PC-9 (cell line): ENCODE measurements at regions not wholly inside any gene's neighbourhood (a gene's known extent, or its start where the extent isn't known, plus 50 kb on each side); places are given as distances from the start of the nearest gene placed in this dataset.
"Not testable (repeated sequence)": the region's sequence is repeated elsewhere in the genome, so short reads cannot be mapped to it uniquely, and the experiment has no call there.

Experiments
- BruUV-seq: library from RNA; stranded (reverse); fragments of 400-500 nt; replicated peaks from 2 replicates; lab custom pipeline; 2021; lab: Mats Ljungman, UMichigan
- CTCF ChIA-PET: fragments of 300-600 bp; sonication (Branson Sonifier 250); formaldehyde crosslinking; loops from one replicate; lab custom pipeline; 2022; ENCODE audit warnings: antibody characterized with exemption; lab: Charles Lee
- POLR2A ChIA-PET: fragments of 300-600 bp; sonication (Branson Sonifier 250); formaldehyde crosslinking; loops from one replicate; lab custom pipeline; 2022; ENCODE audit warnings: antibody characterized with exemption; ENCODE audit not compliant: unreplicated experiment; lab: Charles Lee
- DNase-seq, 2 experiments: peaks; one replicate each; pipeline versions ENCODE4 v3.0.0 to v3.0.0-alpha.2; 2015 to 2022; ENCODE audit warnings: mixed read lengths in 1 of 2
- H2AFZ ChIP-seq: fragments of 200-600 bp; sonication (generic); 2 replicates; pipeline ENCODE4 v1.8.1; 2017; ENCODE audit warnings: antibody characterized with exemption
- H3F3A ChIP-seq: fragments of 200-600 bp; sonication (generic); 2 replicates; pipeline ENCODE4 v1.8.1; 2017; ENCODE audit warnings: antibody characterized with exemption, mild to moderate bottlenecking, low read depth; ENCODE audit not compliant: insufficient read depth
- H3K27ac ChIP-seq: fragments of 200-600 bp; sonication (generic); 2 replicates; pipeline ENCODE4 v1.6.1; 2016; ENCODE audit warnings: mixed run types
- H3K27me3 ChIP-seq: fragments of 200-600 bp; sonication (generic); 2 replicates; pipeline ENCODE4 v1.6.1; 2016; ENCODE audit warnings: low read depth, mixed run types; ENCODE audit not compliant: insufficient read depth
- H3K36me3 ChIP-seq: fragments of 200-600 bp; sonication (generic); 2 replicates; pipeline ENCODE4 v1.6.1; 2016; ENCODE audit warnings: low read depth, mixed run types
- H3K4me1 ChIP-seq: fragments of 200-600 bp; sonication (generic); replicated peaks from 2 replicates; pipeline ENCODE4 v1.6.1; 2016; ENCODE audit warnings: mixed run types; ENCODE audit not compliant: insufficient read depth
- H3K4me2 ChIP-seq: fragments of 200-600 bp; sonication (generic); 2 replicates; pipeline ENCODE4 v1.6.1; 2017; ENCODE audit warnings: mixed run types
- H3K4me3 ChIP-seq: fragments of 200-600 bp; sonication (generic); 2 replicates; pipeline ENCODE4 v1.6.1; 2016; ENCODE audit warnings: mixed run types
- H3K79me2 ChIP-seq: fragments of 200-600 bp; sonication (generic); 2 replicates; pipeline ENCODE4 v1.6.1; 2017; ENCODE audit warnings: low read depth, mixed run types
- H3K9me2 ChIP-seq: fragments of 200-600 bp; sonication (generic); 2 replicates; pipeline ENCODE4 v1.8.1; 2017; ENCODE audit warnings: mild to moderate bottlenecking; ENCODE audit not compliant: insufficient read depth
- H3K9me3 ChIP-seq: fragments of 200-600 bp; sonication (generic); 2 replicates; pipeline ENCODE4 v1.8.1; 2016; ENCODE audit warnings: low read depth; ENCODE audit not compliant: insufficient read depth
- H4K20me1 ChIP-seq: fragments of 200-600 bp; sonication (generic); 2 replicates; pipeline ENCODE4 v1.8.1; 2017; ENCODE audit not compliant: insufficient read depth
- EZH2 ChIP-seq: fragments of 200-600 bp; sonication (generic); IDR thresholded peaks from 2 replicates; pipeline ENCODE4 v1.8.0; 2017; ENCODE audit warnings: antibody characterized with exemption, low read depth
- intact Hi-C: fragments of 100-400 bp; cut with micrococcal nuclease; formaldehyde crosslinking; loops from one replicate; pipeline ENCODE4 v1.10.0; 2022; ENCODE audit not compliant: unreplicated experiment
- TF ChIP-seq, protein P1 (sequence below): fragments of 200-600 bp; sonication (generic); conservative IDR thresholded peaks from 2 replicates; pipeline ENCODE4 v1.6.1; 2017; ENCODE audit warnings: mixed run types, antibody characterized with exemption, mild to moderate bottlenecking, moderate library complexity

GRCh38 chr13:82477436-82477835, 1404.8 kb downstream of the SLITRK1 start:
- Histone ChIP-seq H2AFZ (no peak overlapping the region), H3K79me2 (no peaks in the 10 kb centered on the region), H3K9me3 (no peaks in the 10 kb centered on the region), H3K4me2 (no peak overlapping the region), H3K27me3 (no peaks in the 10 kb centered on the region), H3K36me3 (no peaks in the 10 kb centered on the region), H3K27ac (no peak overlapping the region), H3K4me3 (no peak overlapping the region), H3K9me2 (no peaks in the 10 kb centered on the region), H3F3A (no peaks in the 10 kb centered on the region), H3K4me1 (no peaks in the 10 kb centered on the region), H4K20me1 (no peaks in the 10 kb centered on the region)
- no peak for TF ChIP-seq EZH2
- TF ChIP-seq, protein P1, sequence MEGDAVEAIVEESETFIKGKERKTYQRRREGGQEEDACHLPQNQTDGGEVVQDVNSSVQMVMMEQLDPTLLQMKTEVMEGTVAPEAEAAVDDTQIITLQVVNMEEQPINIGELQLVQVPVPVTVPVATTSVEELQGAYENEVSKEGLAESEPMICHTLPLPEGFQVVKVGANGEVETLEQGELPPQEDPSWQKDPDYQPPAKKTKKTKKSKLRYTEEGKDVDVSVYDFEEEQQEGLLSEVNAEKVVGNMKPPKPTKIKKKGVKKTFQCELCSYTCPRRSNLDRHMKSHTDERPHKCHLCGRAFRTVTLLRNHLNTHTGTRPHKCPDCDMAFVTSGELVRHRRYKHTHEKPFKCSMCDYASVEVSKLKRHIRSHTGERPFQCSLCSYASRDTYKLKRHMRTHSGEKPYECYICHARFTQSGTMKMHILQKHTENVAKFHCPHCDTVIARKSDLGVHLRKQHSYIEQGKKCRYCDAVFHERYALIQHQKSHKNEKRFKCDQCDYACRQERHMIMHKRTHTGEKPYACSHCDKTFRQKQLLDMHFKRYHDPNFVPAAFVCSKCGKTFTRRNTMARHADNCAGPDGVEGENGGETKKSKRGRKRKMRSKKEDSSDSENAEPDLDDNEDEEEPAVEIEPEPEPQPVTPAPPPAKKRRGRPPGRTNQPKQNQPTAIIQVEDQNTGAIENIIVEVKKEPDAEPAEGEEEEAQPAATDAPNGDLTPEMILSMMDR: no peak
- no peak for DNase-seq
- ChIA-PET CTCF (no interaction called here), POLR2A (no interaction called here)
- intact Hi-C loops: no loop called here
- BruUV-seq: no TSS peak

- Histone ChIP-seq H3K36me3 (no peaks in the 10 kb centered on the region), H3K9me3 (no peaks in the 10 kb centered on the region; the same call in 1 of the 2 replicates), H3K79me2 (no peaks in the 10 kb centered on the region), H2AFZ (no peak overlapping the region), H3K4me3 (no peak overlapping the region), H3F3A (no peaks in the 10 kb centered on the region), H3K9me2 (no peaks in the 10 kb centered on the region; the same call in 1 of the 2 replicates), H3K27ac (no peak overlapping the region), H3K4me2 (no peak overlapping the region), H4K20me1 (no peaks in the 10 kb centered on the region), H3K4me1 (no peaks in the 10 kb centered on the region), H3K27me3 (no peaks in the 10 kb centered on the region)
- DNase-seq: no peak
- TF ChIP-seq, protein P1: no peak
- no peak for TF ChIP-seq EZH2
- no TSS peak for BruUV-seq
- intact Hi-C loops: no loop called here
- CTCF ChIA-PET: no interaction called here
- POLR2A ChIA-PET: no interaction called here
Observed at GRCh38 chr13:82467626-82468025, 1414.6 kb downstream of the SLITRK1 start.

DNA sequence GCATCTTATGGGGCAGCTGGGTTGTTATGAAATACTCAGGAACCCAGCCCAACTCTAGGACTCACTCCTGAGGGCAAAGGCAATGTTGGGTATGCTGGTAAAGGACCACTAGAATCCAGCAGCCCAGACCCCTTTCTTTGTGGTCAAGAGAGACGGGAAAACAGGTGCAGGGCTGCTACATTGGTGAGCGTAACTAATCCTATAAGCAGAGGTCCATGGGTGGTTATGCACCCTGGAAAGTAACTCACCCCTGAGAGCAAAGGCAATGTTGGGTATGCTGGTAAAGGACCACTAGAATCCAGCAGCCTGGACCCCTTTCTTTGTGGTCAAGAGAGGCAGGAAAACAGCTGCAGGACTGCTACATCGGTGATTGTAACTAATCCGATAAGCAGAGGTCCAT, 1422.7 kb downstream of the SLITRK1 start:
- POLR2A ChIA-PET, H3K27ac ChIP-seq, H3K79me2 ChIP-seq, H3K27me3 ChIP-seq, CTCF ChIA-PET, H3F3A ChIP-seq, BruUV-seq, H3K4me1 ChIP-seq, DNase-seq, H3K9me2 ChIP-seq, H3K9me3 ChIP-seq, H3K36me3 ChIP-seq, H2AFZ ChIP-seq, H3K4me3 ChIP-seq, H4K20me1 ChIP-seq, intact Hi-C loops, H3K4me2 ChIP-seq: not testable (repeated sequence)

- H3K27me3 ChIP-seq: no peaks in the 10 kb centered on the region
- H3K4me1 ChIP-seq: no peaks in the 10 kb centered on the region
- H3K4me2 ChIP-seq: no peak overlapping the region
- H3F3A ChIP-seq: no peaks in the 10 kb centered on the region
- no peak for TF ChIP-seq EZH2
- TF ChIP-seq, protein P1: no peak
- DNase-seq: no peak
- no peaks in the 10 kb centered on the region for H3K9me2 ChIP-seq
- H3K4me3 ChIP-seq: no peak overlapping the region
- POLR2A ChIA-PET: no interaction called here
- no peak overlapping the region for H2AFZ ChIP-seq
- no peaks in the 10 kb centered on the region for H3K79me2 ChIP-seq
- intact Hi-C loops: no loop called here
- no TSS peak for BruUV-seq
- no peaks in the 10 kb centered on the region for H3K36me3 ChIP-seq
- H3K9me3 ChIP-seq: no peaks in the 10 kb centered on the region
- H4K20me1 ChIP-seq: no peaks in the 10 kb centered on the region
- no peak overlapping the region for H3K27ac ChIP-seq
- CTCF ChIA-PET: no interaction called here
Observed at GRCh38 chr13:82458169-82458568, 1424.1 kb downstream of the SLITRK1 start.

DNA sequence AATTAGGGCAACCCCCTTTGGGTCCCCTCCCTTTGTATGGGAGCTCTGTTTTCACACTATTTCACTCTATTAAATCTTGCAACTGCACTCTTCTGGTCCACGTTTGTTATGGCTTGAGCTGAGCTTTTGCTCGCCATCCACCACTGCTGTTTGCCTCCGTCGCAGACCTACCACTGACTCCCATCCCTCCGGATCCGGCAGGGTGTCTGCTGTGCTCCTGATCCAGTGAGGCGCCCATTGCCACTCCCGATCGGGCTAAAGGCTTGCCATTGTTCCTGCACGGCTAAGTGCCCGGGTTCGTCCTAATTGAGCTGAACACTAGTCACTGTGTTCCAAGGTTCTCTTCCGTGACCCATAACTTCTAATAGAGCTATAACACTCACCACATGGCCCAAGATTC, 1424.7 kb downstream of the SLITRK1 start:
- H3K9me3 ChIP-seq, H3K4me1 ChIP-seq, intact Hi-C loops, H3K27me3 ChIP-seq, H3F3A ChIP-seq, H3K27ac ChIP-seq, H3K36me3 ChIP-seq, H3K9me2 ChIP-seq, BruUV-seq, H2AFZ ChIP-seq, H3K4me2 ChIP-seq, CTCF ChIA-PET, H3K79me2 ChIP-seq, DNase-seq, H4K20me1 ChIP-seq, POLR2A ChIA-PET, H3K4me3 ChIP-seq: not testable (repeated sequence)
